HEK293 (cell line): ENCODE measurements at regions not wholly inside any gene's neighbourhood (a gene's known extent, or its start where the extent isn't known, plus 50 kb on each side); places are given as distances from the start of the nearest gene placed in this dataset.

ENCODE experiments used
- CTCF ChIA-PET: fragments of 350-600 bp; formaldehyde crosslinking; extraction: SDS; loops from one replicate; lab custom pipeline; 2021; ENCODE audit warnings: antibody characterized with exemption; lab: Yijun Ruan, JAX
- POLR2A ChIA-PET: fragments of 300-600 bp; formaldehyde crosslinking; extraction: SDS; loops from one replicate; lab custom pipeline; 2020; ENCODE audit warnings: antibody characterized with exemption, inconsistent platforms; lab: Yijun Ruan, JAX
- H3K27ac ChIP-seq: fragments of 200-500 bp; sonication (Bioruptor generic); 2 replicates; pipeline ENCODE4 v1.5.1; 2014; ENCODE audit warnings: low read depth, low read length, control low read depth, inconsistent platforms; ENCODE audit errors: extremely low read depth
- H3K36me3 ChIP-seq, 2 experiments: fragments of 200-500 bp in 1 of 2; sonication (Bioruptor generic) in 1 of 2; 1 replicate in 1 of 2; 2 replicates in 1 of 2; pipeline ENCODE4 v1.5.1; 2014 to 2017; ENCODE audit warnings: inconsistent platforms in 2 of 2, low read length in 2 of 2; ENCODE audit not compliant: control insufficient read depth in 2 of 2, insufficient read depth in 1 of 2
- H3K4me1 ChIP-seq: fragments of 200-500 bp; sonication (Bioruptor generic); 2 replicates; pipeline ENCODE4 v1.5.1; 2014; ENCODE audit warnings: mild to moderate bottlenecking, low read length, inconsistent platforms; ENCODE audit not compliant: control insufficient read depth, insufficient read depth
- H3K4me3 ChIP-seq: 2 replicates; pipeline ENCODE4 v1.5.1; 2011; ENCODE audit warnings: low read depth, mild to moderate bottlenecking, control low read depth, low read length, moderate library complexity
- H3K9me3 ChIP-seq: fragments of 200-500 bp; sonication (Bioruptor generic); 2 replicates; pipeline ENCODE4 v1.5.1; 2014; ENCODE audit warnings: low read depth, low read length, inconsistent platforms; ENCODE audit not compliant: control insufficient read depth, insufficient read depth
- AEBP2 ChIP-seq: fragments of 450-650 bp; formaldehyde crosslinking; IDR thresholded peaks from 2 replicates; pipeline ENCODE4 v1.5.1; 2016; ENCODE audit warnings: missing biosample characterization, missing genetic modification characterization, borderline replicate concordance
- KLF16 ChIP-seq: fragments of 450-650 bp; formaldehyde crosslinking; IDR thresholded peaks from 2 replicates; pipeline ENCODE4 v1.5.1; 2017; ENCODE audit warnings: missing biosample characterization, missing genetic modification characterization
- RBAK ChIP-seq: fragments of 450-650 bp; formaldehyde crosslinking; IDR thresholded peaks from 2 replicates; pipeline ENCODE4 v1.5.1; 2016; ENCODE audit warnings: missing biosample characterization, missing genetic modification characterization
- REPIN1 ChIP-seq: fragments of 450-650 bp; formaldehyde crosslinking; IDR thresholded peaks from 2 replicates; pipeline ENCODE4 v1.5.1; 2017; ENCODE audit warnings: missing biosample characterization, missing genetic modification characterization, low read depth
- YY1 ChIP-seq: fragments of 450-650 bp; formaldehyde crosslinking; IDR thresholded peaks from 2 replicates; pipeline ENCODE4 v1.5.1; 2018; ENCODE audit warnings: missing biosample characterization, missing genetic modification characterization
- ZBTB20 ChIP-seq: fragments of 450-650 bp; formaldehyde crosslinking; IDR thresholded peaks from 2 replicates; pipeline ENCODE4 v1.5.1; 2016; ENCODE audit warnings: missing biosample characterization, missing genetic modification characterization
- ZBTB48 ChIP-seq: fragments of 450-650 bp; formaldehyde crosslinking; IDR thresholded peaks from 2 replicates; pipeline ENCODE4 v1.5.1; 2016; ENCODE audit warnings: missing biosample characterization, missing genetic modification characterization
- ZBTB7A ChIP-seq: fragments of 450-650 bp; formaldehyde crosslinking; IDR thresholded peaks from 2 replicates; pipeline ENCODE4 v1.5.1; 2016; ENCODE audit warnings: low read depth, missing biosample characterization, missing genetic modification characterization
- ZNF140 ChIP-seq: fragments of 450-650 bp; formaldehyde crosslinking; IDR thresholded peaks from 2 replicates; pipeline ENCODE4 v1.5.1; 2016; ENCODE audit warnings: missing biosample characterization, missing genetic modification characterization
- ZNF175 ChIP-seq: fragments of 450-650 bp; formaldehyde crosslinking; IDR thresholded peaks from 2 replicates; pipeline ENCODE4 v1.5.1; 2016; ENCODE audit warnings: missing biosample characterization, missing genetic modification characterization
- ZNF239 ChIP-seq: fragments of 450-650 bp; formaldehyde crosslinking; IDR thresholded peaks from 2 replicates; pipeline ENCODE4 v1.5.1; 2016; ENCODE audit warnings: missing biosample characterization, missing genetic modification characterization
- ZNF26 ChIP-seq: fragments of 450-650 bp; formaldehyde crosslinking; IDR thresholded peaks from 2 replicates; pipeline ENCODE4 v1.5.1; 2016; ENCODE audit warnings: missing biosample characterization, missing genetic modification characterization
- ZNF416 ChIP-seq: fragments of 450-650 bp; formaldehyde crosslinking; IDR thresholded peaks from 2 replicates; pipeline ENCODE4 v1.5.1; 2016; ENCODE audit warnings: missing biosample characterization, missing genetic modification characterization
- ZNF433 ChIP-seq: fragments of 450-650 bp; formaldehyde crosslinking; IDR thresholded peaks from 2 replicates; pipeline ENCODE4 v1.5.1; 2016; ENCODE audit warnings: missing biosample characterization, missing genetic modification characterization, low read depth
- ZNF513 ChIP-seq: fragments of 450-650 bp; IDR thresholded peaks from 2 replicates; pipeline ENCODE4 v1.5.1; 2018; ENCODE audit warnings: missing biosample characterization, missing genetic modification characterization
- ZNF521 ChIP-seq: fragments of 450-650 bp; formaldehyde crosslinking; IDR thresholded peaks from 2 replicates; pipeline ENCODE4 v1.5.1; 2017; ENCODE audit warnings: missing biosample characterization, mild to moderate bottlenecking, missing genetic modification characterization
- ZNF555 ChIP-seq: fragments of 450-650 bp; formaldehyde crosslinking; conservative IDR thresholded peaks from 2 replicates; pipeline ENCODE4 v1.5.1; 2017; ENCODE audit warnings: missing biosample characterization, mild to moderate bottlenecking, missing genetic modification characterization, inconsistent platforms
- ZNF645 ChIP-seq: fragments of 450-650 bp; formaldehyde crosslinking; IDR thresholded peaks from 2 replicates; pipeline ENCODE4; 2016; ENCODE audit warnings: missing biosample characterization, missing genetic modification characterization
- ZNF837 ChIP-seq: fragments of 450-650 bp; formaldehyde crosslinking; IDR thresholded peaks from 2 replicates; pipeline ENCODE4 v1.5.1; 2016; ENCODE audit warnings: missing biosample characterization, missing genetic modification characterization

GRCh38 chr14:80135305-80136088, 75.8 kb downstream of the DIO2 start:
- H3K4me1 ChIP-seq = no peaks in the 10 kb centered on the region
- TF ChIP-seq ZBTB7A (tag by site-specific recombination) = no peak
- no peak for TF ChIP-seq ZNF837
- no peak for TF ChIP-seq ZNF175 (tag by site-specific recombination)
- TF ChIP-seq ZNF645 (tag by site-specific recombination) = no peak
- TF ChIP-seq ZBTB20 (tag by site-specific recombination) = no peak
- no peak for TF ChIP-seq ZNF416 (tag by site-specific recombination)
- no peak for TF ChIP-seq KLF16 (tag by site-specific recombination)
- no peak for TF ChIP-seq ZNF513 (tag by site-specific recombination)
- no peak for TF ChIP-seq ZNF26
- H3K36me3 ChIP-seq = no peaks in the 10 kb centered on the region

GRCh38 chr14:80134321-80134720, 77.0 kb downstream of the DIO2 start:
- H3K9me3 ChIP-seq = no peaks in the 10 kb centered on the region
- POLR2A ChIA-PET = no interaction called here
- no peak overlapping the region for H3K4me3 ChIP-seq
- no peak overlapping the region for H3K27ac ChIP-seq
- CTCF ChIA-PET = no interaction called here
- TF ChIP-seq ZNF521 (no peak), ZNF433 (tag by site-specific recombination) (no peak), ZNF140 (tag by site-specific recombination) (no peak), REPIN1 (no peak), RBAK (tag by site-specific recombination) (no peak)
- no peaks in the 10 kb centered on the region for H3K36me3 ChIP-seq
- H3K4me1 ChIP-seq = no peaks in the 10 kb centered on the region

More at GRCh38 chr14:80135305-80136088, 75.8 kb downstream of the DIO2 start:
- POLR2A ChIA-PET = no interaction called here
- H3K9me3 ChIP-seq = no peaks in the 10 kb centered on the region
- CTCF ChIA-PET = interaction anchor here (0.7 kb wide), 1 partner anchor 444 kb away, joined by 5 read pairs; no protein-coding TSS in a partner anchor
- H3K27ac ChIP-seq = no peak overlapping the region
- no peak overlapping the region for H3K4me3 ChIP-seq

- CTCF ChIA-PET = interaction anchor here (0.6 kb wide), 1 partner anchor 863 kb away, joined by 6 read pairs; no protein-coding TSS in a partner anchor
- no peaks in the 10 kb centered on the region for H3K9me3 ChIP-seq
- H3K27ac ChIP-seq = no peak overlapping the region
- H3K36me3 ChIP-seq = no peaks in the 10 kb centered on the region
- H3K4me1 ChIP-seq = no peaks in the 10 kb centered on the region
- H3K4me3 ChIP-seq = no peak overlapping the region
- POLR2A ChIA-PET = no interaction called here
- no peak for TF ChIP-seq ZNF555 (tag by site-specific recombination)
- TF ChIP-seq ZNF239 = no peak
- no peak for TF ChIP-seq YY1
- no peak for TF ChIP-seq AEBP2 (tag by site-specific recombination)
- no peak for TF ChIP-seq REPIN1
- no peak for TF ChIP-seq ZNF433 (tag by site-specific recombination)
- no peak for TF ChIP-seq ZNF26
- no peak for TF ChIP-seq ZBTB48 (tag by site-specific recombination)
These were observed 77.8 kb downstream of the DIO2 start for GRCh38 chr14:80133457-80133856.
